Coronary artery (tissue), 2 donors: ENCODE measurements at regions not wholly inside any gene's neighbourhood (a gene's known extent, or its start where the extent isn't known, plus 50 kb on each side); places are given as distances from the start of the nearest gene placed in this dataset.

Experiments used
- DNase-seq: peaks from one replicate; pipeline ENCODE4 v3.0.0-alpha.2; 2017; ENCODE audit warnings: low spot score
- H3K27ac ChIP-seq, 2 donors: fragments of 200-600 bp; sonication (generic); one replicate each; pipeline ENCODE4 v1.5.1; 2016 to 2019
- H3K4me3 ChIP-seq: fragments of 200-600 bp; sonication (generic); 2 replicates; pipeline ENCODE4 v1.5.1; 2016; ENCODE audit warnings: mild to moderate bottlenecking, moderate library complexity
- CTCF ChIP-seq: fragments of 200-600 bp; sonication (generic); IDR thresholded peaks from one replicate; pipeline ENCODE4 v1.5.1; 2019; ENCODE audit warnings: antibody characterized with exemption

DNA sequence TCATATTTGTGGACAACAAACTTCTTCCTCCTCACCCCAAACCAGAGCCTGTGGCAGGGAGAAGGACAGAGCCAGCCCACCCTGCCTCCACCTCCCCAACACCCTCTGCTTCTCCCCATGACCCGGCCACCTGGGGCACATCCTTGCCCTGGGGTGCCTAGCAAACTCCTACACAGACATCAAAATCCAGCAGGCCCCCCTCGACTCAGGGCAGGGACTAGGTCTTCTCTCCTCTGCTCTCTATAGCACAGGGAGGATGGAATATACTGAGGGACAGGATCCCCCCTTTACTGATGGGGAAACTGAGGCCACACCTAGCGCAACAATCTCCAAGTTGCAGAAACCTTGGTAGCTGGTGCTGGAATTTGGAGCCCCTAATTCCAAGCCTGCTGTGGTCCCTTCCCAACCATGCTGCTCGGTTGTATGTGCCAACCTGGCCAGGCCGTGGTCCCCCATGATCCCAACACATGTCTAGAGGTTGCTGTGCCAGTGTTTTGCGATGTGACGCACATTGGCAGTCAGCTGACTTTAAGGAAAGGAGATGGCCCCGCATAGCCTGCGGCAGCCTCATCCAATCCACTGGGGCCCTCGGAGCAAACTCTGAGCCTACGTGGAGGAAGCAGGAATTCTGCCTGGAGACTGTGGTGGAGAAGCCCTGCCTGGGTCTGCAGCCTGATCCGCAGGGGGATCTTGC lies 53.9 kb upstream of the ADRA2C start:
- no peak for DNase-seq
- H3K27ac ChIP-seq, result no peak overlapping the region
- no peak overlapping the region for H3K4me3 ChIP-seq
- no peak for TF ChIP-seq CTCF

DNA sequence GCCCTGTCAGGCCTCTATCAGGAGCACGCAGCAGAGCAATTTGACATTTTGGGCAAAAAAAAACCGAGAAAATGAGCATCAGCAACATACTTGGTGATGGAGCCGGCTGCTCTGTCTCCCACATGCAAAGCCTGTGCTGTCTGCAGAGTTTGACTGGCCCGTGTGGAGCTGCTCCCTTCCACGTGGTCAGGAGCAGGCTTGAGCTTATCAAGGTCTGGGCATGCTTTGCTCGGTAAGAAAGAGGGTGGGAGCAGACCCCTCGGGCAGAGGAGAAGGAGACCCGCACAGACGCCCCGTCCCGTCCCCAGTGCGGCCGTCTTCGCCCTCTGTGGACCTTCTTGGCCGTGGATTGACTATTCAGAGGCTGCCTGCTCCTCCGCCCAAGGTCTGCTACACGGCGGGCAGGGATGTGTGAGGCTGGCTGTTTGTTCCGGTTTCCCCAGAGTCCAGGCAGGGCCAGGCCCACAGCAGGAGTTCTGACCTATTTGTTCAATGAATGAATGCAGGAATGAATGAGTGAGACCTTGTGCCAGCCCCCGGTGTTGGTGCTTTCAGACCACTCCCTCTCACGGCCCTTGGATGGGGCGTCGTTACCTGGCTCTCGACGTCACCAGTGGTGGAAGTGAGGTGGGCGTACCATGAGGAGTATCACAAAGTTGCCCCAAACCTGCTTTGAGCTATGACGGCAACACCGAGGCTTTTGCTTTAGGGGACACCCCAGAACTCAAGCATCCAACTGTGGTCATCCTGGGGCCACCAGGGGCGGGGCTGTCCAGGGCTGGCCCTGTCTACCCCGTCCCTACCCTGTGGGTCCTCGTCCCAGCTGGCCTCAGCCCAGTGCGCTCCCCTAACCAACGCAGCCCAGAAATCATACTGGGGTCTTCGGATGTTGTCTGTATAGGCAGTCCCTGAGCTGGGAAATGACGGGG lies 54.7 kb upstream of the ADRA2C start:
- DNase-seq, result no peak
- H3K4me3 ChIP-seq, result no peak overlapping the region
- TF ChIP-seq CTCF, result no peak

DNA sequence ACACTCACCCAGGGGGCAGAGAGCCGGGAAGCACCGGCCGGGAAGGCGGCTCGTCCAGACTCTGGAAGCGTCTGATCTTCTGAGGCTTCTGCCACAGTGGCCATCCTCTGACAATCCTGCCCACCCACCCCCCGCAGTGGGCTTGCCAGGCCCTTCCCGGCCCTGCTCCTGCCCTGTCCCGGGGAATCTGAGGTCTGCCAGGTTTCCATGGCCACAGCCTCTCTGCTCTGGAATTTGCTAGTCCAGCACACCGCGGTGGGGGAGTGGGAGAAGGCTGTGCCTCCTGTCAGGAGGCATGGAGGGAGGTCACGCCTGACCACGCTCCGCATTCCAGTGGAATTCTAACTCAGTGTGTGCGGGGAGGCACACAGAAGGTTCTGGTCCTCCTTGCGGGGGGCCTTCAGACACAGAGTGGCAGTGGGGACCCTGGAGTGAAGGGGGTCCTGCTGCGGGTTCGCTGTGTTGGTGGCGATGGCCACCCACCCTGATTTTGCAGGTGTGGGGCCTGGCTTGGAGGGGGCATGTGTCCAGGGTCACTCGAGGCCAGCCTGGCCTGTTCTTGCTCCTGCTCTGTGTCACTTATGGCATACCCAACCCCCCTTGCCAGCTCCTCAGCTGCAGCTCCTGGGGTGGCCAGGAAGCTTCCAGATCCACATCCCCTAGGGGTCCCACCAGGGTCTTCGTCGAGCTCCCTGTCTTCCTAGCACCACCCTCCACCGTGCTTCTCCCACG lies 55.6 kb upstream of the ADRA2C start:
- Histone ChIP-seq H3K27ac (peak overlapping the region; percentile 10 to 92), H3K4me3 (no peak overlapping the region)
- TF ChIP-seq CTCF, result no peak
- DNase-seq, result no peak

More for the DNA sequence above, 54.7 kb upstream of the ADRA2C start:
- H3K27ac ChIP-seq, result peak overlapping the region; percentile 10 to 92

GRCh38 chr4:3709846-3710441 lies 56.2 kb upstream of the ADRA2C start:
- TF ChIP-seq CTCF, result no peak

DNA sequence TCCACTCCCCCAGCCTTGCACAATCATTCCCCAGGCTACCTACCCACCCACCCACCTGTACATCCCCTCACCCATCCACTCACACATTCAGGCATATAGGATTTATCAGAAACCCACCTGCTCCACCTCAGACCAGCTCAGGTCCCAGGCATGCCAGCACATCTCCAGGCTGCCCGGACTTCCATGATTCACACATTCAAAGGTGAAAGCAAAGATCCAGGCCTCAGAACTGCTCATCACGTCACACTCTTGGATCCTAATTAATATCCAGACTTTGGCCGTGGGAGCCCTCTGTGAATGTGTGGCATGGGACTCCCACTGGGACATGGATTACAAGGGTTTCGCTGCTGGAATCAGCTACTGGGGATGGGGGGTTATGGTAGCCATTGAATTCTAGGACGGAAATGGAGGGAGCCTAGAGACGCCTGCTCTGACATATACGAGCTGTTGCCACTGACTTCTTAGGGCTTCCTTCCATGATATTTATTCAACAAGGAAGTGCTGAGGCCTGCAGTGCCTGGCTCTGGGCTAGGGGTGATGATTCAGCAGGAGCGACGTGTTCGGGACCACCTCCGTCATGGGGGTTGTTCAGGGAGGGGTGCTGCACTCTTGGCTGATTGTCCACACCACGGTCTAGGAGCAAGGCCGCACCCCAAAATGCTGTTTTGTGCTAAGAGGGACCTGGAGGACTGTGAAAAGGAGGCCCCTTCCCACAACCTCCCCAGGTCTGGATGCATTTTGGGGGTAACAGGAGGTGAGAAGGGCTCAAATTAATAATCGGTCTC lies 56.9 kb upstream of the ADRA2C start:
- H3K4me3 ChIP-seq, result no peak overlapping the region

More at GRCh38 chr4:3709846-3710441, 56.2 kb upstream of the ADRA2C start:
- Histone ChIP-seq H3K27ac (peak overlapping the region; percentile 10 to 92), H3K4me3 (no peak overlapping the region)
- no peak for DNase-seq

More for the DNA sequence above, 56.9 kb upstream of the ADRA2C start:
- H3K27ac ChIP-seq, result peak overlapping the region in 1 of 2 donors; percentile 92
- no peak for DNase-seq
- no peak for TF ChIP-seq CTCF
